SK-N-SH (cell line): ENCODE measurements at regions not wholly inside any gene's neighbourhood (a gene's known extent, or its start where the extent isn't known, plus 50 kb on each side); places are given as distances from the start of the nearest gene placed in this dataset.

Source experiments
- EP300 ChIP-seq, 2 experiments: IDR thresholded peaks; 2 replicates each; pipeline versions ENCODE4 v1.4.0 to v1.6.1; 2012; ENCODE audit warnings: borderline replicate concordance in 1 of 2, low read depth in 1 of 2, low read length in 1 of 2
- EZH2phosphoT487 ChIP-seq: fragments of 200-600 bp; sonication (generic); IDR thresholded peaks from 2 replicates; pipeline ENCODE4 v1.6.1; 2017; ENCODE audit warnings: low read depth, mixed run types, mild to moderate bottlenecking, antibody characterized with exemption, moderate library complexity, borderline replicate concordance
- FOXM1 ChIP-seq: IDR thresholded peaks from 2 replicates; pipeline ENCODE4 v1.4.0; 2012; ENCODE audit warnings: low read depth, mild to moderate bottlenecking
- JUND ChIP-seq: IDR thresholded peaks from 2 replicates; pipeline ENCODE4 v1.4.0; 2012
- RAD21 ChIP-seq: IDR thresholded peaks from 2 replicates; pipeline ENCODE4 v1.6.1; 2012; ENCODE audit warnings: mild to moderate bottlenecking, low read length
- RCOR1 ChIP-seq: fragments of 150-350 bp; IDR thresholded peaks from 2 replicates; pipeline ENCODE4 v1.6.1; 2017; ENCODE audit warnings: antibody characterized with exemption, low read length
- RFX5 ChIP-seq: IDR thresholded peaks from 2 replicates; pipeline ENCODE4 v1.6.1; 2012; ENCODE audit warnings: mild to moderate bottlenecking, improper control_type of control experiment, low read length
- TF ChIP-seq, protein P1 (sequence below): IDR thresholded peaks from 2 replicates; pipeline ENCODE4 v1.6.1; 2012; ENCODE audit warnings: mild to moderate bottlenecking, low read depth, low read length, moderate library complexity
- TF ChIP-seq, protein P2 (sequence below): IDR thresholded peaks from 2 replicates; pipeline ENCODE4 v1.4.0; 2012; ENCODE audit warnings: low read depth
- TF ChIP-seq, protein P3 (sequence below): fragments of 200-600 bp; sonication (generic); IDR thresholded peaks from 2 replicates; pipeline ENCODE4 v1.6.1; 2017; ENCODE audit warnings: antibody characterized with exemption, mild to moderate bottlenecking, moderate library complexity
- TF ChIP-seq, protein P4 (sequence below): fragments of 150-350 bp; IDR thresholded peaks from 2 replicates; pipeline ENCODE4 v1.6.1; 2016; ENCODE audit warnings: mild to moderate bottlenecking, low read depth, low read length

DNA sequence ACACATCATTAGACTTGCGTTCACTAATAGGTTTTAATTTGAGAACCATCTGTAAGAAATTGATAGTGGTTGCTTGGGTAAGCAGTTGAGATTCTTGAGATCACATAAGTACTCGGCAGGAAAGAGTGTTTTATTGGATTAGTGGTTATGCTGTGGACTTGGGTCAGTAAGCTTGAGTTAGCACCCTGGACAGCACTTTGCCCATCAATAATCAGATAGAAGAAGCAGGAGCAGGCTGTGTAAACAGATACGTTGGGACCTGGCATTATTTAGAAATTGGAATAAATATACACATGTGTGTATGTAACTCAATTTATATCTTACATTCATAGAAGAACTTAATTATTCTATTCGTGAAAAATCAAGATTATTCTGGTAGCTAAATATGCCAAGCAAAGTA is 357.5 kb upstream of the SMIM31 start:
- TF ChIP-seq EZH2phosphoT487 (no peak), JUND (no peak), RFX5 (no peak), EP300 (IDR thresholded peaks at IDR 0.05; ENCODE audit: borderline replicate concordance in 1 of 2, low read depth in 1 of 2, low read length in 1 of 2) (no peak), RAD21 (no peak), FOXM1 (no peak), RCOR1 (no peak)
- TF ChIP-seq, protein P1, sequence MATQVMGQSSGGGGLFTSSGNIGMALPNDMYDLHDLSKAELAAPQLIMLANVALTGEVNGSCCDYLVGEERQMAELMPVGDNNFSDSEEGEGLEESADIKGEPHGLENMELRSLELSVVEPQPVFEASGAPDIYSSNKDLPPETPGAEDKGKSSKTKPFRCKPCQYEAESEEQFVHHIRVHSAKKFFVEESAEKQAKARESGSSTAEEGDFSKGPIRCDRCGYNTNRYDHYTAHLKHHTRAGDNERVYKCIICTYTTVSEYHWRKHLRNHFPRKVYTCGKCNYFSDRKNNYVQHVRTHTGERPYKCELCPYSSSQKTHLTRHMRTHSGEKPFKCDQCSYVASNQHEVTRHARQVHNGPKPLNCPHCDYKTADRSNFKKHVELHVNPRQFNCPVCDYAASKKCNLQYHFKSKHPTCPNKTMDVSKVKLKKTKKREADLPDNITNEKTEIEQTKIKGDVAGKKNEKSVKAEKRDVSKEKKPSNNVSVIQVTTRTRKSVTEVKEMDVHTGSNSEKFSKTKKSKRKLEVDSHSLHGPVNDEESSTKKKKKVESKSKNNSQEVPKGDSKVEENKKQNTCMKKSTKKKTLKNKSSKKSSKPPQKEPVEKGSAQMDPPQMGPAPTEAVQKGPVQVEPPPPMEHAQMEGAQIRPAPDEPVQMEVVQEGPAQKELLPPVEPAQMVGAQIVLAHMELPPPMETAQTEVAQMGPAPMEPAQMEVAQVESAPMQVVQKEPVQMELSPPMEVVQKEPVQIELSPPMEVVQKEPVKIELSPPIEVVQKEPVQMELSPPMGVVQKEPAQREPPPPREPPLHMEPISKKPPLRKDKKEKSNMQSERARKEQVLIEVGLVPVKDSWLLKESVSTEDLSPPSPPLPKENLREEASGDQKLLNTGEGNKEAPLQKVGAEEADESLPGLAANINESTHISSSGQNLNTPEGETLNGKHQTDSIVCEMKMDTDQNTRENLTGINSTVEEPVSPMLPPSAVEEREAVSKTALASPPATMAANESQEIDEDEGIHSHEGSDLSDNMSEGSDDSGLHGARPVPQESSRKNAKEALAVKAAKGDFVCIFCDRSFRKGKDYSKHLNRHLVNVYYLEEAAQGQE: peak; percentile 75
- TF ChIP-seq, protein P2, sequence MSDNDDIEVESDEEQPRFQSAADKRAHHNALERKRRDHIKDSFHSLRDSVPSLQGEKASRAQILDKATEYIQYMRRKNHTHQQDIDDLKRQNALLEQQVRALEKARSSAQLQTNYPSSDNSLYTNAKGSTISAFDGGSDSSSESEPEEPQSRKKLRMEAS: no peak
- TF ChIP-seq, protein P3, sequence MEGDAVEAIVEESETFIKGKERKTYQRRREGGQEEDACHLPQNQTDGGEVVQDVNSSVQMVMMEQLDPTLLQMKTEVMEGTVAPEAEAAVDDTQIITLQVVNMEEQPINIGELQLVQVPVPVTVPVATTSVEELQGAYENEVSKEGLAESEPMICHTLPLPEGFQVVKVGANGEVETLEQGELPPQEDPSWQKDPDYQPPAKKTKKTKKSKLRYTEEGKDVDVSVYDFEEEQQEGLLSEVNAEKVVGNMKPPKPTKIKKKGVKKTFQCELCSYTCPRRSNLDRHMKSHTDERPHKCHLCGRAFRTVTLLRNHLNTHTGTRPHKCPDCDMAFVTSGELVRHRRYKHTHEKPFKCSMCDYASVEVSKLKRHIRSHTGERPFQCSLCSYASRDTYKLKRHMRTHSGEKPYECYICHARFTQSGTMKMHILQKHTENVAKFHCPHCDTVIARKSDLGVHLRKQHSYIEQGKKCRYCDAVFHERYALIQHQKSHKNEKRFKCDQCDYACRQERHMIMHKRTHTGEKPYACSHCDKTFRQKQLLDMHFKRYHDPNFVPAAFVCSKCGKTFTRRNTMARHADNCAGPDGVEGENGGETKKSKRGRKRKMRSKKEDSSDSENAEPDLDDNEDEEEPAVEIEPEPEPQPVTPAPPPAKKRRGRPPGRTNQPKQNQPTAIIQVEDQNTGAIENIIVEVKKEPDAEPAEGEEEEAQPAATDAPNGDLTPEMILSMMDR: no peak
- TF ChIP-seq, protein P4, sequence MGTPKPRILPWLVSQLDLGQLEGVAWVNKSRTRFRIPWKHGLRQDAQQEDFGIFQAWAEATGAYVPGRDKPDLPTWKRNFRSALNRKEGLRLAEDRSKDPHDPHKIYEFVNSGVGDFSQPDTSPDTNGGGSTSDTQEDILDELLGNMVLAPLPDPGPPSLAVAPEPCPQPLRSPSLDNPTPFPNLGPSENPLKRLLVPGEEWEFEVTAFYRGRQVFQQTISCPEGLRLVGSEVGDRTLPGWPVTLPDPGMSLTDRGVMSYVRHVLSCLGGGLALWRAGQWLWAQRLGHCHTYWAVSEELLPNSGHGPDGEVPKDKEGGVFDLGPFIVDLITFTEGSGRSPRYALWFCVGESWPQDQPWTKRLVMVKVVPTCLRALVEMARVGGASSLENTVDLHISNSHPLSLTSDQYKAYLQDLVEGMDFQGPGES: no peak
